Hepatocyte (in vitro differentiated cells): ENCODE measurements at regions not wholly inside any gene's neighbourhood (a gene's known extent, or its start where the extent isn't known, plus 50 kb on each side); places are given as distances from the start of the nearest gene placed in this dataset.

ENCODE experiments used
- DNase-seq: peaks from one replicate; pipeline ENCODE4 v3.0.0-alpha.2; 2016; ENCODE audit warnings: low spot score
- H2AFZ ChIP-seq: fragments of 200-600 bp; sonication (generic); 2 replicates; pipeline ENCODE4 v1.6.0; 2016; ENCODE audit warnings: antibody characterized with exemption, mild to moderate bottlenecking
- H3K27ac ChIP-seq: fragments of 200-600 bp; sonication (generic); 2 replicates; pipeline ENCODE4 v1.5.1; 2016; ENCODE audit warnings: mild to moderate bottlenecking
- H3K27me3 ChIP-seq: fragments of 200-600 bp; sonication (generic); 2 replicates; pipeline ENCODE4 v1.6.1; 2016
- H3K36me3 ChIP-seq: fragments of 200-600 bp; sonication (generic); replicated peaks from 2 replicates; pipeline ENCODE4 v1.5.1; 2016; ENCODE audit warnings: low read depth; ENCODE audit not compliant: insufficient read depth
- H3K4me1 ChIP-seq: fragments of 200-600 bp; sonication (generic); 2 replicates; pipeline ENCODE4 v1.5.1; 2016; ENCODE audit warnings: mild to moderate bottlenecking, moderate library complexity; ENCODE audit not compliant: insufficient read depth
- H3K4me2 ChIP-seq: fragments of 200-600 bp; sonication (generic); 2 replicates; pipeline ENCODE4 v1.6.0; 2016
- H3K4me3 ChIP-seq: fragments of 200-600 bp; sonication (generic); 2 replicates; pipeline ENCODE4 v1.5.1; 2016; ENCODE audit warnings: mild to moderate bottlenecking
- H3K79me2 ChIP-seq: fragments of 200-600 bp; sonication (generic); 2 replicates; pipeline ENCODE4 v1.6.0; 2017; ENCODE audit warnings: mild to moderate bottlenecking
- H3K9me2 ChIP-seq: fragments of 200-600 bp; sonication (generic); replicated peaks from 2 replicates; pipeline ENCODE4 v1.6.0; 2017; ENCODE audit warnings: mild to moderate bottlenecking; ENCODE audit not compliant: insufficient read depth
- H3K9me3 ChIP-seq: fragments of 200-600 bp; sonication (generic); 2 replicates; pipeline ENCODE4 v1.5.1; 2016; ENCODE audit warnings: low read depth, mild to moderate bottlenecking
- H4K20me1 ChIP-seq: fragments of 200-600 bp; sonication (generic); 2 replicates; pipeline ENCODE4 v1.6.0; 2016; ENCODE audit warnings: mild to moderate bottlenecking; ENCODE audit not compliant: insufficient read depth, poor library complexity, severe bottlenecking
- EZH2 ChIP-seq: fragments of 200-600 bp; sonication (generic); IDR thresholded peaks from 2 replicates; pipeline ENCODE4 v1.6.1; 2016; ENCODE audit warnings: antibody characterized with exemption, mild to moderate bottlenecking, borderline replicate concordance
- EZH2phosphoT487 ChIP-seq: fragments of 200-600 bp; sonication (generic); IDR thresholded peaks from one replicate; pipeline ENCODE4 v1.6.1; 2018; ENCODE audit warnings: antibody characterized with exemption, mild to moderate bottlenecking, low read depth, moderate library complexity; ENCODE audit not compliant: unreplicated experiment, severe bottlenecking
- WGBS: methylation state at CpG from one replicate; pipeline ENCODE4 v1.1.6; 2016; ENCODE audit warnings: low lambda C conversion rate; ENCODE audit errors: missing lambda C conversion rate; 5-methylcytosine and 5-hydroxymethylcytosine counted together
- TF ChIP-seq, protein P1 (sequence below): fragments of 200-600 bp; sonication (generic); IDR thresholded peaks from 2 replicates; pipeline ENCODE4 v1.5.1; 2016; ENCODE audit warnings: antibody characterized with exemption, mild to moderate bottlenecking; ENCODE audit not compliant: poor library complexity

DNA sequence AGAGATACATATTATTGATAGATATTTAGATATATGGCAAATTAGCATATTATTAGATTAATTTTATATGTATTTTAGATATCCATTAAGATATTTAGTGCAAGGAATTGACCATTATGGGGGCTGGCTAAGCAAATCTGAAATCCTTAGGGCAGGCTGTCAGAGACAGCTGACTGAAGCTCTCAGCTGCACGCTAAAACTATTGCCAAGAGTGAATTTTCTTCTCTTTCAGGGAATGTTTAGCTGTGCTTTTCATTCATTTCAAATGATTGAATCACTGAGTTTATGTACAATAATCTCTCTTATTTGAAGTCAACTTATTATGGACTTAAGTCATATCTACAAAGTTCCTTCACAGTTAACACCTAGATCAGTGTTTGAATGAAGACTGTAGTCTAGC is 566.5 kb downstream of the LRFN5 start:
- WGBS, result 92% methylated on average over 1 of the region's 1 CpG
- Histone ChIP-seq H3K9me2 (no peaks in the 10 kb centered on the region), H3K27ac (no peak overlapping the region), H3K4me3 (no peak overlapping the region), H4K20me1 (no peaks in the 10 kb centered on the region), H3K79me2 (no peaks in the 10 kb centered on the region), H3K36me3 (no peaks in the 10 kb centered on the region), H2AFZ (no peak overlapping the region), H3K9me3 (no peaks in the 10 kb centered on the region), H3K4me2 (no peak overlapping the region), H3K4me1 (no peaks in the 10 kb centered on the region), H3K27me3 (no peaks in the 10 kb centered on the region)
- TF ChIP-seq, protein P1, sequence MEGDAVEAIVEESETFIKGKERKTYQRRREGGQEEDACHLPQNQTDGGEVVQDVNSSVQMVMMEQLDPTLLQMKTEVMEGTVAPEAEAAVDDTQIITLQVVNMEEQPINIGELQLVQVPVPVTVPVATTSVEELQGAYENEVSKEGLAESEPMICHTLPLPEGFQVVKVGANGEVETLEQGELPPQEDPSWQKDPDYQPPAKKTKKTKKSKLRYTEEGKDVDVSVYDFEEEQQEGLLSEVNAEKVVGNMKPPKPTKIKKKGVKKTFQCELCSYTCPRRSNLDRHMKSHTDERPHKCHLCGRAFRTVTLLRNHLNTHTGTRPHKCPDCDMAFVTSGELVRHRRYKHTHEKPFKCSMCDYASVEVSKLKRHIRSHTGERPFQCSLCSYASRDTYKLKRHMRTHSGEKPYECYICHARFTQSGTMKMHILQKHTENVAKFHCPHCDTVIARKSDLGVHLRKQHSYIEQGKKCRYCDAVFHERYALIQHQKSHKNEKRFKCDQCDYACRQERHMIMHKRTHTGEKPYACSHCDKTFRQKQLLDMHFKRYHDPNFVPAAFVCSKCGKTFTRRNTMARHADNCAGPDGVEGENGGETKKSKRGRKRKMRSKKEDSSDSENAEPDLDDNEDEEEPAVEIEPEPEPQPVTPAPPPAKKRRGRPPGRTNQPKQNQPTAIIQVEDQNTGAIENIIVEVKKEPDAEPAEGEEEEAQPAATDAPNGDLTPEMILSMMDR, result no peak
- no peak for TF ChIP-seq EZH2
- TF ChIP-seq EZH2phosphoT487, result no peak
- no peak for DNase-seq

DNA sequence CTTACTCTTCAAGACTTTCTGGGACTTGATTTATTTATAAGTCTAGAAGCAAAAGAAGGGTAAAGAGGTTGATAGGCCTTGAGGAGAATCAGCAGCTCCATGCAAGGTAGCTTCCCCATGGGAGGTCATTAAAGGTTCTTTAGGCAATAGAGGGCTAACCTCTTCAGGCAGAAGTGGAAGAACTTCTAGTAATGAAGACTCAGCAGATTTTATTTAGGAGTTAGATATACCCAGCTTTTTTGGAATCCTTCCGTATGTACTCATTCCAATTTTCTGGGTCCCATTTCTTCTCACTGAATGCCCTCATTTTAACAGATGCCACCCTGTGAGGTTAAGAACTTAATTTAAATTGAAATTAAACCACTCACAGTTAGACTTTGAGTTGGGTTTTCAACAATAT is 565.6 kb downstream of the LRFN5 start:
- no peaks in the 10 kb centered on the region for H3K4me1 ChIP-seq
- 95% methylated on average over 1 of the region's 1 CpG for WGBS
- no peak overlapping the region for H3K4me3 ChIP-seq
- no peak for DNase-seq
- H3K79me2 ChIP-seq, result no peaks in the 10 kb centered on the region
- H3K27me3 ChIP-seq, result no peaks in the 10 kb centered on the region
- no peaks in the 10 kb centered on the region for H3K9me3 ChIP-seq
- TF ChIP-seq, protein P1, result no peak
- no peak for TF ChIP-seq EZH2phosphoT487
- no peak for TF ChIP-seq EZH2
- H3K36me3 ChIP-seq, result no peaks in the 10 kb centered on the region
- no peak overlapping the region for H3K4me2 ChIP-seq
- H3K9me2 ChIP-seq, result no peaks in the 10 kb centered on the region
- no peaks in the 10 kb centered on the region for H4K20me1 ChIP-seq
- no peak overlapping the region for H2AFZ ChIP-seq
- H3K27ac ChIP-seq, result no peak overlapping the region

DNA sequence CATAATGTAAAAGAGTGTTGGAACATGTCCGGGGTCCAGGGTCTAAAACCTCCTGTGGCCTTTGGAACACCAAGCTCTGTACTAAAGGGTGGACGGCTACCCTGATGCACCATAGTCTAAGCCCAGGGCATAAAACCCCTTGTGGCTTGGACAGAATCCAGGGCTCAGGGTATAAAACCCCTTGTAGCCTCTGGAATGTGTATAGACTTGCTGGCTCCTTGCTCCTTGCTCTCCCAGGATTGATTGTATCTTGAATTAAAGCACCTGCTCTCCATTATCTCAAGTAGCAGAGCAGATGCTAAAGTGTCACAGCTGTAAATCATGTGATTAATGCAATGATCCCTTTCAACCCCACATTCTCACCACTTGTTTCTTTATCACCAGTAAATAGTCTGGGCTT is 556.5 kb downstream of the LRFN5 start:
- Histone ChIP-seq H3K27me3 (no peaks in the 10 kb centered on the region), H2AFZ (no peak overlapping the region), H4K20me1 (no peaks in the 10 kb centered on the region), H3K79me2 (no peaks in the 10 kb centered on the region), H3K36me3 (no peaks in the 10 kb centered on the region), H3K4me3 (no peak overlapping the region), H3K4me1 (no peaks in the 10 kb centered on the region), H3K9me2 (no peaks in the 10 kb centered on the region), H3K4me2 (no peak overlapping the region), H3K9me3 (no peaks in the 10 kb centered on the region), H3K27ac (no peak overlapping the region)
- TF ChIP-seq, protein P1, result no peak
- TF ChIP-seq EZH2 (no peak), EZH2phosphoT487 (no peak)
- WGBS, result 81% methylated on average over 2 of the region's 2 CpGs
- DNase-seq, result no peak

- DNase-seq, result no peak
- no peaks in the 10 kb centered on the region for H3K79me2 ChIP-seq
- H4K20me1 ChIP-seq, result no peaks in the 10 kb centered on the region
- H3K27me3 ChIP-seq, result no peaks in the 10 kb centered on the region
- no peaks in the 10 kb centered on the region for H3K4me1 ChIP-seq
- no peak overlapping the region for H3K27ac ChIP-seq
- no peaks in the 10 kb centered on the region for H3K36me3 ChIP-seq
- no peak overlapping the region for H3K4me2 ChIP-seq
- H3K9me3 ChIP-seq, result no peaks in the 10 kb centered on the region
- H3K9me2 ChIP-seq, result no peaks in the 10 kb centered on the region
- WGBS, result 98% methylated on average over 2 of the region's 2 CpGs
- no peak overlapping the region for H2AFZ ChIP-seq
- no peak overlapping the region for H3K4me3 ChIP-seq
- TF ChIP-seq EZH2phosphoT487, result no peak
- TF ChIP-seq, protein P1, result no peak
- no peak for TF ChIP-seq EZH2
Measured at GRCh38 chr14:42159138-42159537, 552.5 kb downstream of the LRFN5 start.
